IPS-NIHi7 (cell line): ENCODE measurements at regions not wholly inside any gene's neighbourhood (a gene's known extent, or its start where the extent isn't known, plus 50 kb on each side); places are given as distances from the start of the nearest gene placed in this dataset.

ENCODE experiments used
- DNase-seq: peaks from one replicate; pipeline ENCODE4 v3.0.0; 2012; ENCODE audit warnings: mixed read lengths; ENCODE audit errors: extremely low spot score

DNA sequence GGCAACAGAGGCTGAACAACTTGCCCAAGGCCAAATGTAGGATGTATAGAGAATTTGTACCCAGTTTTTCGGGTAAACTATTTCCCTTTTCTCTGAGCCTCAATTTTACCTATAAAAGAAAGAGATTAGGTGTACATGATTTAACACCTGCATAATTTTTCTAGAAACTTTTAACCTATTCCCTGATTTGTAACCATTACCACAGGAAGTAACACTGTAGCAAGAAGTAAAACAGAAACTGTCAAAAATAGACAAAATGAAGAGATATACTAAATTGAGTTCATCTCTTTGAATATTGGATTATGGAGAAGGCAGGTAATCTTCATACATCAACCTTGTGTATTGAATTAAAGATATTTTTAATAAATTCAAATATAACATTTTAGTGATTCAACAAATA, 136.2 kb downstream of the ZC3H11B start:
- no peak for DNase-seq

DNA sequence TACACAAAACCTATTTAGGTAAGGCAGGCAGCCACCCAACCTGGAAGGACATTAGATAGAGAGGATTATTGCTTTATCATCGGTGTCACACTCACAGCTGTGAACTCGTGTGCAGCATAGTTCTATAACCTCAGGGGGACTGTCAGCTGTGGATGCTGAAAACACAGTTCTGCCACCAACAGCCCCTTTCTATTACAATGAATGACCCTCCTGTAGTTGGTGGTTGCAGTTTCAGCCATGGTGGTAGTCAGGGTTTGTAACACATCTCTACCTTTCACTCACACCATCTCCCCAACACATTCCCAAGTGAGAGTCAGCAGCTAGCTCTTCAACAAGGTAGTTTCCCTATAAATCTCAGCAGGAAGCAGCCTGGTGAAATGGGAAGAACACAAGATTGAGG, 136.8 kb downstream of the ZC3H11B start:
- DNase-seq = no peak

DNA sequence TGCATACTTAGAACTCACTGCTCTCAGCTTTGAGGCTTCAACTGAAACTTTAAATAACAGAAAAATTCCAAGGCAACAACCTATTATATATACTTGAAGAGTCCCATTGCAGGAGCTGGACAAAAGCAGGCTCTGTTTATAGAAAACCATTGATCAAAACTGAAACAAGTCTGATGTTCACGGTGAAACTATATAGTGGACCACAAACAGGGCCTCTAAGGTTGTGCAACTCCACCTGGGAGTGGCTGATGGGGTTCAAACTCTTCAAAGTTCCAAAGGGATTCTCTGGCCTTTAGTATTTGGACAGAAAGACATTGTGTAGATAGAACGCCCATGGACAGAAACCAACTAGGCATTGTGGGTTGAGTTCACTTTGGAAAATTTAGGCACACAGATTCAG, 140.3 kb downstream of the ZC3H11B start:
- no peak for DNase-seq

DNA sequence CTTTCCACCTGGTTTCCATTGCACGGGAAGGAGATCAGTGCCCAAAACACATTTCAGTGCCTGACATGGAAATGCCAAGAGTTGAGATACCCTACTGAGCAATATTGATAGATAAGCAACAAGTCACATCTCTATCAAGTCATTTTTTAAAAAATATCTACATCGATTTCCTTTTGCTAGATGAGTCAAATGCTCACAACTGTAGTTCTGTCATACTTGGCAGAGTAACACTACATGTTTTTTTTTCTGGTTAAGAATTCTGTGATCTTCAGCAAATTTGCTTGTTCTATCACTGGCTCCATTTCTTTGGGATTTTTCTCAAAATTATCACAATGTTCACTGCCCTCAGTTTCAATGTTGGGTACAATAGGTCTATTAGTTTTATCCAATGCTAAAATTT, 145.4 kb downstream of the ZC3H11B start:
- DNase-seq = no peak

DNA sequence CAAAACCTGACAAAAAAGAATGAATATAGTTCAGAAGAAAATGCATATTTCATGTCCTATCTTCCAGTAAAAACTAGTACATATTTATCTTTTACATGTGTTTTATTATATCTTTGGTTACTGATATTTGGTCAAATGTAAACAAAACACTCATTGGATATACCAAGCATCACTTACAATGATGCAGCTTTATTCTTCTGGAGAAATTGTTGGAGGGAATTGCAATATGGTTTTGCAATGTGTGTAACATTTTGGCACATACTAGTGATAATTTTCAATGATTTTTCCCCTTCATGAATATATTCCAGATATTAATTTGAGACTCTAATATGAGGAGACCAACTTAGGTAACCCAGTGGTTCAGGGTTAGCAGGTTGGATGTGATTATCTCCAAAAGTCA, 146.1 kb downstream of the ZC3H11B start:
- no peak for DNase-seq

DNA sequence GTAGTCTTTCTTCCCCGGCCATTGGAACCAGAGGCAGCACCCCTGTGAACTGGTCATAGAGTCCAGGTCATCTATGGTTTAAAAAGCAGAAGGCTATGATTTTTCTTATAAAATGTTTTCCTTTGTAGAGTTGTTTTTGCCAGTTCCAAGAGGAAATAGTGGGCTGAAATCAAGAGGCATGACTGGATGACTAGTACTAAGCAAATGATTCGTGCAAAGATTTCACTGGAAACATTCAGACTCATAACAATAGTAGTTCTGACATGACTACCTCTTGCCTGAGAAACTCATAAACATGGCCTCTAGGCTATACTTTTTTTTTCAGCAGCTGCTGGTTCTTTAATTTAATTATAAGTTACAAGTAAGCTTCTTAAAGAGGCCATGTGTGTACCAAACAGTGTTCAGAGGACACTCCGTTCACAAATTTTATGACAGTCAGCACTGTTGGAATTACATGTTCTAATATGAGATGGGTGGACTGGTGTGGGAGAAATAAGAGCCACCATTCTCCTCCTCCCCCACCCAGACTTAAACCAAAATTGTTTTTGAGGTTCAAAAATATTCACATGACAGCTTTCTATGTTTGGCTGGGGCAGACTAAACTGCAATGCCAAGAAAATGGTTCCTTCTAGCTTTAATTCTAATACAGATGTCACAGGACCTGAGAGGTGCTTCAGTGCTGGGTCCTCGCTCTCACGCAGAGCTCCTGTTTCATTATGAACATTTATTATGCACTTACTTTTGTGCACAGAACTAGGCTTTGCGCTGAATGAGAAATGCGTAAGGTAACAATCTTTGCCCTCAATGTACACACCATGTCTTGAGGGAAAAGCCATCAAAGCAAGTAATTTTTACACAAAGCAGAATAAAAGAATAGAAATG, 147.5 kb downstream of the ZC3H11B start:
- DNase-seq = no peak

DNA sequence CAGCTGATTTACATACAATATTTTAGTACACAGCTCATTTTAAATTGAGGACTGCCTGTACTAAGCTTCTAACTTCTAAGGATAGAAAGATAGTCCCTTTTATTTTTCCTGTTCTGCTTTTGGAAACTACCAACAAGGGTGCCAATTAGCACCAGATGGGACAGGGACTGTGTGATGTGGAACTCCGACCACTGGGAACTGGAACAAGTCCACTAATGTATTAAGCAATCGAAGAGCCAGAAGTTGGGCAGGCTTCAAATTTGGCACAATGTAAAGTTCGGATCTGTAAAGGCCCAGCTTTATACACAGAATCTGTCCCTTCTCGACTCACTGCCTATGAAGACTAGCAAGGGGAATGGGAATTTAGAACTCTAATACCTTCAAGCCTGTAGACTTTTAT, 149.3 kb downstream of the ZC3H11B start:
- no peak for DNase-seq

GRCh38 chr1:219461981-219462400, 150.9 kb downstream of the ZC3H11B start:
- no peak for DNase-seq

GRCh38 chr1:219460896-219461815, 151.7 kb downstream of the ZC3H11B start:
- DNase-seq = no peak

GRCh38 chr1:219460081-219460895, 152.6 kb downstream of the ZC3H11B start:
- no peak for DNase-seq

- no peak for DNase-seq
These were observed 153.4 kb downstream of the ZC3H11B start for GRCh38 chr1:219459351-219460080.

DNA sequence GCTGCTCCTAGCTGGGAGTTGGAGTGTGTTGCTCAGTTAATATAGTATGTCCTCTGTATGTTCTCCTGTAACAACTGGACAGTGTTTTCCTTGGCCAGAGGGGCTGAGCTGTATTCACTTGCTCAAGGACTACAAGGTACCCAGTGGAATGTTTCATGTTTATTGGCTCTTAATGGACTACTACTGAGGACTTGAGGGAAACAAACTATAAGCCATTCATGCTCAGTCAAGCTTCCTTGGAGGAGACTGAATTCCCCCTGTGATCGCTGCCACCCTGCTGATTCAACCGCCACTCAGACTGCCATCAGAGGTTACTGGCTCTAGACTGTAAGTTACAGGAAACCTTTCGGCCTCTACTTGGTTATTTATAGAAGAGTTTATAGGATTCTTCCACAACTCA, 166.6 kb downstream of the ZC3H11B start:
- no peak for DNase-seq

DNA sequence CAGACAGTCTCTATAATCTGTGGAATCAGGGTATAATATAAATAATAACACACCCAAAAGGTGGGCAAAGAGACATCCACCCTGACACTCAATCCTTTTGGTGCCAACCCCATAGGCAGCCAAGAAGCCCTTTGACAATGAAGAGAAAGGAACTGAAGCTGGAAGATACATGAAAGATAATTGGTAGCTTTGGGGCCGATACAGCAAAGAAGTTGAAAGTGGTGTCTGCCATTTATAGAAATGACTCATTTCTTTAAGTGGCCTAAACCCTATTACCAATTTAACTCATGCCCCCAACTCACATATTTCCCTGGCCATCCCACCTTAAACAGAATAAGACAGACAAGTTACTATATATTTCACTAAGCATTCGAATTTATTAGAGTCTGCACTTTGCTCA, 167.0 kb downstream of the ZC3H11B start:
- DNase-seq = no peak

DNA sequence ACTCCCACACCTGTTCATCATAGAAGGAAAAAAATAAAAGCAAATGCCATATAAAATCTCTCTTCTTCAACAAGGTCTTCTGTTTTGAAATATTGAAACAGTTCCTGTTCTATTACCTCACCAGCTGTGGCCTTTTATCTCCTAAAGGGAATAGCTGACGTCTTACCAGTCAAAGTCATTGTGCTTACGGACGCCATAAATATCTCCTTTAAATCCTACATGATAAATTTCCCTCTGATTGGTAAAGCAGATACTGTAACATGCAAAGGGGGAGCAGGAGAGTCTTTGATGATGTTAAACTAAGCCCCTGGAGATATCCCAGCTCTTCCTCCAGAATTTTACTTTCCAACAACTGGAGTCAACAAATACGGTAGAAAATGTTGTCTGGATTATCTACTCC, 168.4 kb downstream of the ZC3H11B start:
- DNase-seq = no peak

GRCh38 chr1:219443763-219444162, 169.1 kb downstream of the ZC3H11B start:
- DNase-seq = no peak

DNA sequence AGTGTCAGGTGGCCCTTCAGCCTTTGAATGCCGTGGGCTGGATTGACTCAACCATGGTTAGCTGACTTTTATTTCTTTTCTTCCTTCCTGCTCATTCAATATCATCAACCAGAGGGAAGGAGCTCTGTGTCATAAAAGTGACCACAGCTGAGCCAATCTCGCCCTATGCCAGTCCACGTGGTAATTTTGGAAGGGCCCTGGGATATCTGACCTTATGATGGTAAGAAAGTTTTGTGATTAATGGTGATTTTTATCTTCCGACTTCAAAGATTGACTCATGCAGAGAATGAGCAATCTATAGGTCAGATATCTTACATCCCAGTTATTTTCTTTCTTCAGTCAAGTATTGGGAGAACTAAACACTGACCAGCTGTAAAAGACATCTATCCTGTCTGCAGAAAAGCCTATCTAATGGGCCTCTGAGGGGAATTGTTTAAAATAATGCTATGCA, 170.3 kb downstream of the ZC3H11B start:
- DNase-seq = no peak

- no peak for DNase-seq
These were observed 171.0 kb downstream of the ZC3H11B start for GRCh38 chr1:219441884-219442283.

DNA sequence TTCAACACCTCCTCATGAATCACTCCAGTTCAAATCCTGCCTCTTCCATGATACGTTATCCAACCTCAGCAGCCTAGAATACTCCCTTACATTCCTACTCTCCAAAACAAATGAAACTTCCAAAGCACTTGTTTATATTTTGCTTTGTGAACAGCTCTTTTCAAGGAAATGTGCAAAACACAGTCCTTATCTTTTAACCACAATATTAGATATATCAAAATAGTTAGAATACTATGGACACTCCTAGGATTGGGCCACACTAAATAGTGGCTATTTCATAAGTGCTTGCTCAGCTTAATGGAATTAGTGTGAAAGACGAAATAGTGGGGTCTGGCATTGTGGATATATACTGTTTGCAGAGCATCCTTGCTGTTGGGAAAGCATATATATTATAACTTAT, 173.5 kb downstream of the ZC3H11B start:
- no peak for DNase-seq

GRCh38 chr1:219438386-219438785, 174.5 kb downstream of the ZC3H11B start:
- no peak for DNase-seq

DNA sequence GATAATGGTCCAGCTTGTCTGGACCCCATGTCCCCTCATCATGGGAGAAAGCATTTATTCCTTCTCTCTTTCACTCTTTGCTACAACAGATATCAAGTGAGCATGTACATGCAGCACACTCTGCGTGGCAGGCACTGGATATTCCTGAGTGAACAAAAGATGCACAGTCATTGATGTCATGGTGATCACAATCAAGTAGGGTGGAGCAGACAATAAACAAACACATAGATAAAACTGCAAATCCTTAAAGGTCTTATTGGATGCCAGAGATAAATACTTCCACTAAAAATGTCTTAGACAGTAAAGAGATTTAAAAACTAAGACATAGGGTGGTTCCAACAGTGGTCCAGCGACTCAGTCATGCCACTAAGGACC, 178.0 kb downstream of the ZC3H11B start:
- DNase-seq = no peak

GRCh38 chr1:219434285-219434922, 178.5 kb downstream of the ZC3H11B start:
- no peak for DNase-seq
